ENCODE measurements at regions not wholly inside any gene's neighbourhood (a gene's known extent, or its start where the extent isn't known, plus 50 kb on each side); places are given as distances from the start of the nearest gene placed in this dataset.
"Not testable (repeated sequence)": the region's sequence is repeated elsewhere in the genome, so short reads cannot be mapped to it uniquely, and the experiment has no call there.

GRCh38 chr18:5830902-5831301 is 64.4 kb downstream of the TMEM200C start:
- intact Hi-C loops (cut with micrococcal nuclease); H3K27ac Mint-ChIP-seq; CTCF ChIA-PET; H3K4me1 Mint-ChIP-seq (ENCODE audit: low read depth); H3K27me3 Mint-ChIP-seq; POLR2A ChIA-PET; DNase-seq; H3K36me3 Mint-ChIP-seq; H3K9me3 Mint-ChIP-seq; H3K4me3 Mint-ChIP-seq: not testable (repeated sequence)

- CTCF ChIA-PET: no interaction called here
- H3K36me3 Mint-ChIP-seq: no peaks in the 10 kb centered on the region
- H3K4me3 Mint-ChIP-seq: no peak overlapping the region
- POLR2A ChIA-PET: no interaction called here
- DNase-seq: no peak
- intact Hi-C loops (cut with micrococcal nuclease): no loop called here
- no peaks in the 10 kb centered on the region for H3K9me3 Mint-ChIP-seq
- H3K27ac Mint-ChIP-seq: no peak overlapping the region
- no peaks in the 10 kb centered on the region for H3K27me3 Mint-ChIP-seq
- H3K4me1 Mint-ChIP-seq (ENCODE audit: low read depth): no peaks in the 10 kb centered on the region
These were observed 66.4 kb downstream of the TMEM200C start for GRCh38 chr18:5828913-5829312.

GRCh38 chr18:5825663-5826062 is 69.7 kb downstream of the TMEM200C start:
- Mint-ChIP-seq H3K36me3 (no peaks in the 10 kb centered on the region), H3K4me1 (ENCODE audit: low read depth) (no peaks in the 10 kb centered on the region), H3K9me3 (no peaks in the 10 kb centered on the region), H3K4me3 (no peak overlapping the region), H3K27me3 (no peaks in the 10 kb centered on the region), H3K27ac (no peak overlapping the region)
- CTCF ChIA-PET: interaction anchor here (1.2 kb wide), 1 partner anchor 19 kb away, joined by 3 read pairs; no protein-coding TSS in a partner anchor
- POLR2A ChIA-PET: no interaction called here
- intact Hi-C loops (cut with micrococcal nuclease): no loop called here
- no peak for DNase-seq

GRCh38 chr18:5824370-5824984 is 70.8 kb downstream of the TMEM200C start:
- H3K27ac Mint-ChIP-seq: no peak overlapping the region
- H3K4me1 Mint-ChIP-seq (ENCODE audit: low read depth): no peaks in the 10 kb centered on the region
- intact Hi-C loops (cut with micrococcal nuclease): no loop called here
- no peak overlapping the region for H3K4me3 Mint-ChIP-seq
- ChIA-PET POLR2A (no interaction called here), CTCF (interaction anchor here (1.2 kb wide), 1 partner anchor 17 kb away, joined by 3 read pairs; no protein-coding TSS in a partner anchor)
- no peak for DNase-seq
- no peaks in the 10 kb centered on the region for H3K9me3 Mint-ChIP-seq
- no peaks in the 10 kb centered on the region for H3K27me3 Mint-ChIP-seq
- H3K36me3 Mint-ChIP-seq: no peaks in the 10 kb centered on the region

- H3K4me1 Mint-ChIP-seq (ENCODE audit: low read depth): no peaks in the 10 kb centered on the region
- no peaks in the 10 kb centered on the region for H3K36me3 Mint-ChIP-seq
- intact Hi-C loops (cut with micrococcal nuclease): no loop called here
- ChIA-PET CTCF (no interaction called here), POLR2A (no interaction called here)
- DNase-seq: no peak
- H3K9me3 Mint-ChIP-seq: peaks cover 2% of the 10 kb centered on the region
- no peak overlapping the region for H3K27ac Mint-ChIP-seq
- no peak overlapping the region for H3K4me3 Mint-ChIP-seq
- no peaks in the 10 kb centered on the region for H3K27me3 Mint-ChIP-seq
These were observed 77.5 kb downstream of the TMEM200C start for GRCh38 chr18:5817816-5818215.

- CTCF ChIA-PET: interaction anchor here (1.2 kb wide), 1 partner anchor 18 kb away, joined by 3 read pairs; no protein-coding TSS in a partner anchor
- H3K27me3 Mint-ChIP-seq: no peaks in the 10 kb centered on the region
- no peaks in the 10 kb centered on the region for H3K36me3 Mint-ChIP-seq
- intact Hi-C loops (cut with micrococcal nuclease): no loop called here
- peaks cover 32% of the 10 kb centered on the region for H3K9me3 Mint-ChIP-seq
- no peak for DNase-seq
- H3K27ac Mint-ChIP-seq: no peak overlapping the region
- POLR2A ChIA-PET: interaction anchor here (0.6 kb wide), 1 partner anchor 767 kb away, joined by 3 read pairs; no protein-coding TSS in a partner anchor
- H3K4me3 Mint-ChIP-seq: no peak overlapping the region
- H3K4me1 Mint-ChIP-seq (ENCODE audit: low read depth): no peaks in the 10 kb centered on the region
These were observed 88.5 kb downstream of the TMEM200C start for GRCh38 chr18:5806860-5807259.

GRCh38 chr18:5787936-5788335 is 107.4 kb downstream of the TMEM200C start:
- Mint-ChIP-seq H3K36me3 (no peaks in the 10 kb centered on the region), H3K9me3 (peaks cover 16% of the 10 kb centered on the region), H3K4me1 (ENCODE audit: low read depth) (no peaks in the 10 kb centered on the region), H3K27ac (no peak overlapping the region), H3K27me3 (no peaks in the 10 kb centered on the region), H3K4me3 (no peak overlapping the region)
- intact Hi-C loops (cut with micrococcal nuclease): no loop called here
- no peak for DNase-seq
- ChIA-PET POLR2A (no interaction called here), CTCF (no interaction called here)

GRCh38 chr18:5779922-5780321 is 115.4 kb downstream of the TMEM200C start:
- ChIA-PET POLR2A (no interaction called here), CTCF (no interaction called here)
- Mint-ChIP-seq H3K27ac (no peak overlapping the region), H3K9me3 (peaks cover 9% of the 10 kb centered on the region), H3K27me3 (no peaks in the 10 kb centered on the region), H3K4me1 (ENCODE audit: low read depth) (no peaks in the 10 kb centered on the region), H3K36me3 (no peaks in the 10 kb centered on the region), H3K4me3 (no peak overlapping the region)
- intact Hi-C loops (cut with micrococcal nuclease): no loop called here
- DNase-seq: no peak

- intact Hi-C loops (cut with micrococcal nuclease): no loop called here
- Mint-ChIP-seq H3K27ac (no peak overlapping the region), H3K36me3 (no peaks in the 10 kb centered on the region), H3K4me3 (no peak overlapping the region), H3K9me3 (no peaks in the 10 kb centered on the region), H3K4me1 (ENCODE audit: low read depth) (no peaks in the 10 kb centered on the region), H3K27me3 (no peaks in the 10 kb centered on the region)
- DNase-seq: no peak
- ChIA-PET CTCF (no interaction called here), POLR2A (no interaction called here)
These were observed 122.8 kb downstream of the TMEM200C start for GRCh38 chr18:5772306-5773105.

GRCh38 chr18:5771343-5771742 is 124.0 kb downstream of the TMEM200C start:
- no peak overlapping the region for H3K4me3 Mint-ChIP-seq
- DNase-seq: no peak
- no peak overlapping the region for H3K27ac Mint-ChIP-seq
- H3K27me3 Mint-ChIP-seq: no peaks in the 10 kb centered on the region
- no peaks in the 10 kb centered on the region for H3K4me1 Mint-ChIP-seq (ENCODE audit: low read depth)
- ChIA-PET POLR2A (no interaction called here), CTCF (no interaction called here)
- H3K9me3 Mint-ChIP-seq: no peaks in the 10 kb centered on the region
- intact Hi-C loops (cut with micrococcal nuclease): no loop called here
- H3K36me3 Mint-ChIP-seq: no peaks in the 10 kb centered on the region

GRCh38 chr18:5770176-5770575 is 125.1 kb downstream of the TMEM200C start:
- Mint-ChIP-seq H3K4me1 (ENCODE audit: low read depth) (no peaks in the 10 kb centered on the region), H3K9me3 (no peaks in the 10 kb centered on the region), H3K27ac (no peak overlapping the region), H3K4me3 (no peak overlapping the region), H3K36me3 (no peaks in the 10 kb centered on the region), H3K27me3 (no peaks in the 10 kb centered on the region)
- POLR2A ChIA-PET: no interaction called here
- DNase-seq: no peak
- CTCF ChIA-PET: no interaction called here
- intact Hi-C loops (cut with micrococcal nuclease): no loop called here

GRCh38 chr18:5768454-5768853 is 126.9 kb downstream of the TMEM200C start:
- CTCF ChIA-PET: no interaction called here
- POLR2A ChIA-PET: no interaction called here
- no peak for DNase-seq
- Mint-ChIP-seq H3K9me3 (no peaks in the 10 kb centered on the region), H3K4me1 (ENCODE audit: low read depth) (no peaks in the 10 kb centered on the region), H3K27me3 (no peaks in the 10 kb centered on the region), H3K27ac (no peak overlapping the region), H3K4me3 (no peak overlapping the region), H3K36me3 (no peaks in the 10 kb centered on the region)
- intact Hi-C loops (cut with micrococcal nuclease): no loop called here

GRCh38 chr18:5759194-5759593 is 136.1 kb downstream of the TMEM200C start:
- CTCF ChIA-PET: no interaction called here
- Mint-ChIP-seq H3K36me3 (no peaks in the 10 kb centered on the region), H3K4me3 (no peak overlapping the region), H3K4me1 (ENCODE audit: low read depth) (no peaks in the 10 kb centered on the region), H3K27ac (no peak overlapping the region), H3K9me3 (no peaks in the 10 kb centered on the region), H3K27me3 (peaks cover 7% of the 10 kb centered on the region)
- intact Hi-C loops (cut with micrococcal nuclease): no loop called here
- POLR2A ChIA-PET: no interaction called here
- no peak for DNase-seq
